HEK293 (cell line): ENCODE measurements at regions not wholly inside any gene's neighbourhood (a gene's known extent, or its start where the extent isn't known, plus 50 kb on each side); places are given as distances from the start of the nearest gene placed in this dataset.

Source experiments
- KLF9 ChIP-seq: fragments of 450-650 bp; formaldehyde crosslinking; IDR thresholded peaks from 2 replicates; pipeline ENCODE4 v1.5.1; 2016; ENCODE audit warnings: missing biosample characterization, missing genetic modification characterization, low read depth
- TCF7L2 ChIP-seq: IDR thresholded peaks from 2 replicates; pipeline ENCODE4 v1.6.1; 2011; ENCODE audit warnings: low read depth, mild to moderate bottlenecking, inconsistent platforms, low read length, moderate library complexity, borderline replicate concordance
- ZNF175 ChIP-seq: fragments of 450-650 bp; formaldehyde crosslinking; IDR thresholded peaks from 2 replicates; pipeline ENCODE4 v1.5.1; 2016; ENCODE audit warnings: missing biosample characterization, missing genetic modification characterization
- ZNF274 ChIP-seq, 2 experiments: fragments of 200-500 bp in 1 of 2; fragments of 450-650 bp in 1 of 2; sonication (Bioruptor generic) in 1 of 2; formaldehyde crosslinking in 1 of 2; IDR thresholded peaks; 2 replicates each; pipeline versions ENCODE4 v1.5.1 to v1.6.1; 2014 to 2016; ENCODE audit warnings: borderline replicate concordance in 1 of 2, inconsistent platforms in 1 of 2, low read length in 1 of 2, missing biosample characterization in 1 of 2, missing genetic modification characterization in 1 of 2
- TF ChIP-seq, protein P1 (sequence below): fragments of 450-650 bp; formaldehyde crosslinking; IDR thresholded peaks from 2 replicates; pipeline ENCODE4 v1.5.1; 2016; ENCODE audit warnings: missing biosample characterization, missing genetic modification characterization

DNA sequence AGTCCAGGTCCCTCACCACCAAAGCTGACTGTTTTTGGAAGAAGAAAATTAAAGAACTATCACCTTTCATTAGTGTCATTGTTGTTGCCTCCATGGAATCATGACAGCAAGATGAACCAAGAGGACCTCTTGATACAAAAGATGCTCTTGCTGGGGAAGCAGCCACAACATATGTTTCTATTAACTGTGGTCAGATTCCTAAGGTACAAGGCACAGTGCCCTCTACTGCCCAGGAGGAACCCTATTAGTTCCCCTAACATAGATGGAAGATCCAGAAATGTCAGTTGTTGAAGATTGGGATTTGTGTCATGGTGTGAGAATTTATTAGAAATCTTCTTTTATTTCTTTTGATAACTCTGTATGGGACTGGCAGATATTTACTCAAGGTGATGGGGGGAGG is 188.2 kb upstream of the ANKFN1 start:
- TF ChIP-seq ZNF274 (IDR thresholded peaks at IDR 0.05; ENCODE audit: low read length) (no peak), ZNF274 (tag by site-specific recombination; IDR thresholded peaks at IDR 0.05; ENCODE audit: borderline replicate concordance) (no peak), TCF7L2 (no peak), ZNF175 (tag by site-specific recombination) (no peak), KLF9 (no peak)
- TF ChIP-seq, protein P1, sequence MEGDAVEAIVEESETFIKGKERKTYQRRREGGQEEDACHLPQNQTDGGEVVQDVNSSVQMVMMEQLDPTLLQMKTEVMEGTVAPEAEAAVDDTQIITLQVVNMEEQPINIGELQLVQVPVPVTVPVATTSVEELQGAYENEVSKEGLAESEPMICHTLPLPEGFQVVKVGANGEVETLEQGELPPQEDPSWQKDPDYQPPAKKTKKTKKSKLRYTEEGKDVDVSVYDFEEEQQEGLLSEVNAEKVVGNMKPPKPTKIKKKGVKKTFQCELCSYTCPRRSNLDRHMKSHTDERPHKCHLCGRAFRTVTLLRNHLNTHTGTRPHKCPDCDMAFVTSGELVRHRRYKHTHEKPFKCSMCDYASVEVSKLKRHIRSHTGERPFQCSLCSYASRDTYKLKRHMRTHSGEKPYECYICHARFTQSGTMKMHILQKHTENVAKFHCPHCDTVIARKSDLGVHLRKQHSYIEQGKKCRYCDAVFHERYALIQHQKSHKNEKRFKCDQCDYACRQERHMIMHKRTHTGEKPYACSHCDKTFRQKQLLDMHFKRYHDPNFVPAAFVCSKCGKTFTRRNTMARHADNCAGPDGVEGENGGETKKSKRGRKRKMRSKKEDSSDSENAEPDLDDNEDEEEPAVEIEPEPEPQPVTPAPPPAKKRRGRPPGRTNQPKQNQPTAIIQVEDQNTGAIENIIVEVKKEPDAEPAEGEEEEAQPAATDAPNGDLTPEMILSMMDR = no peak
